ENCODE measurements at regions not wholly inside any gene's neighbourhood (a gene's known extent, or its start where the extent isn't known, plus 50 kb on each side); places are given as distances from the start of the nearest gene placed in this dataset.

- no peak overlapping the region for H3K9ac ChIP-seq (ENCODE audit: extremely low read depth, insufficient read length, low read length)
- no peaks in the 10 kb centered on the region for H3K9me3 ChIP-seq (ENCODE audit: control insufficient read depth, low read depth, low read length)
- H3K4me1 Mint-ChIP-seq: no peaks in the 10 kb centered on the region
- no peak overlapping the region for H4K91ac ChIP-seq (ENCODE audit: insufficient read length, low read depth, low read length)
- H4K20me1 ChIP-seq (ENCODE audit: control insufficient read depth, insufficient read depth, insufficient read length): no peaks in the 10 kb centered on the region
- no peak overlapping the region for H3K4ac ChIP-seq (ENCODE audit: low read depth, low read length)
- no peak for DNase-seq
- no peak overlapping the region for H3K4me2 ChIP-seq (ENCODE audit: insufficient read depth, insufficient read length, low read length)
- no peaks in the 10 kb centered on the region for H3K4me1 ChIP-seq (ENCODE audit: insufficient read depth, low read length)
- no peaks in the 10 kb centered on the region for H3K79me1 ChIP-seq (ENCODE audit: insufficient read depth, low read depth, low read length, poor library complexity, severe bottlenecking)
- WGBS (ENCODE audit: extremely low coverage, insufficient read length, low lambda C conversion rate): no CpG with 5 or more reads among the region's 4 CpGs
- no peak overlapping the region for H3K27ac Mint-ChIP-seq
- TF ChIP-seq CTCF (conservative IDR thresholded peaks at IDR 0.05): no peak
- no peak overlapping the region for H3K27ac ChIP-seq (ENCODE audit: insufficient read length, low read depth, low read length)
- no peak overlapping the region for H2BK120ac ChIP-seq (ENCODE audit: low read depth, low read length, poor library complexity, severe bottlenecking)
- no peaks in the 10 kb centered on the region for H3K79me2 ChIP-seq (ENCODE audit: insufficient read depth, low read length)
- H2BK12ac ChIP-seq (ENCODE audit: insufficient read length, low read depth, low read length): no peak overlapping the region
- H3K18ac ChIP-seq (ENCODE audit: insufficient read length, low read depth, low read length): no peak overlapping the region
- no peak overlapping the region for H3K14ac ChIP-seq (ENCODE audit: insufficient read depth, low read length)
- H4K8ac ChIP-seq (replicated peaks; ENCODE audit: insufficient read length, low read depth, low read length): no peak overlapping the region
- H3K23ac ChIP-seq (ENCODE audit: insufficient read length, low read depth, low read length): no peak overlapping the region
- H3K4me3 Mint-ChIP-seq: no peak overlapping the region
- H3K9me3 Mint-ChIP-seq: no peaks in the 10 kb centered on the region; a peak in 1 of 5 replicates
- H2AFZ ChIP-seq (ENCODE audit: low read length): no peak overlapping the region
- no peak overlapping the region for H3K56ac ChIP-seq (ENCODE audit: insufficient read length, low read depth, low read length)
- H2BK5ac ChIP-seq (ENCODE audit: insufficient read length, low read length): no peak overlapping the region
- no peak overlapping the region for H2AK5ac ChIP-seq (ENCODE audit: insufficient read length, low read length)
- H3K23me2 ChIP-seq (ENCODE audit: insufficient read length, low read depth, low read length, poor library complexity, severe bottlenecking): no peaks in the 10 kb centered on the region
- H3K27me3 Mint-ChIP-seq (ENCODE audit: low read depth): no peaks in the 10 kb centered on the region
- no peaks in the 10 kb centered on the region for H3K27me3 ChIP-seq (ENCODE audit: insufficient read depth, low read length)
- no peaks in the 10 kb centered on the region for H3K36me3 Mint-ChIP-seq (ENCODE audit: insufficient read depth in 1 of 3, low read depth in 3 of 3)
- H2BK15ac ChIP-seq (ENCODE audit: low read depth, low read length): no peak overlapping the region
- no peak overlapping the region for H3T11ph ChIP-seq (ENCODE audit: low read length)
- no peak overlapping the region for H2BK20ac ChIP-seq (ENCODE audit: low read depth, low read length, poor library complexity, severe bottlenecking)
- H4K5ac ChIP-seq (ENCODE audit: insufficient read length, low read depth, low read length): no peak overlapping the region
Measured at GRCh38 chr3:99373088-99373845, 265.1 kb upstream of the COL8A1 start.
